ENCODE measurements at regions not wholly inside any gene's neighbourhood (a gene's known extent, or its start where the extent isn't known, plus 50 kb on each side); places are given as distances from the start of the nearest gene placed in this dataset.

DNA sequence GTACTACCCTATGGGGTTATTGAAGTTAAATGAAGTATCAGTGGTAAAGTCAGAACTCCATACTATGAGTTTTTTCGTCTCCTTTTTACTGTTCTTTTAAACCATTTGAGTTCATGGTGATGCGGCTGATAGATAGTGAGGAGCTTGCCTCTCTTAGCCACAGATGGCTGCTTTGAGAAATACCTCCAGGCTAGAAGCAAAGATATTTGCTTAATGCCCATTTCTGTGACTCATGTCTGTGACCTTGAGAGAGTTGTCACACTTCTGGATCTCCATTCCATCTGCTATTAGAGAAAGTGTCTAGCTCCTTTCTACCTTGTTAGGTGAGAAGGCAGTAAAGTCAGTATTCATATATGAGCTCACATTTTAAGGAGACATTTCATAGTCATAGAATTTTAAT lies 89.5 kb upstream of the PLXNA2 start:
- no peaks in the 10 kb centered on the region for H3K27me3 ChIP-seq

DNA sequence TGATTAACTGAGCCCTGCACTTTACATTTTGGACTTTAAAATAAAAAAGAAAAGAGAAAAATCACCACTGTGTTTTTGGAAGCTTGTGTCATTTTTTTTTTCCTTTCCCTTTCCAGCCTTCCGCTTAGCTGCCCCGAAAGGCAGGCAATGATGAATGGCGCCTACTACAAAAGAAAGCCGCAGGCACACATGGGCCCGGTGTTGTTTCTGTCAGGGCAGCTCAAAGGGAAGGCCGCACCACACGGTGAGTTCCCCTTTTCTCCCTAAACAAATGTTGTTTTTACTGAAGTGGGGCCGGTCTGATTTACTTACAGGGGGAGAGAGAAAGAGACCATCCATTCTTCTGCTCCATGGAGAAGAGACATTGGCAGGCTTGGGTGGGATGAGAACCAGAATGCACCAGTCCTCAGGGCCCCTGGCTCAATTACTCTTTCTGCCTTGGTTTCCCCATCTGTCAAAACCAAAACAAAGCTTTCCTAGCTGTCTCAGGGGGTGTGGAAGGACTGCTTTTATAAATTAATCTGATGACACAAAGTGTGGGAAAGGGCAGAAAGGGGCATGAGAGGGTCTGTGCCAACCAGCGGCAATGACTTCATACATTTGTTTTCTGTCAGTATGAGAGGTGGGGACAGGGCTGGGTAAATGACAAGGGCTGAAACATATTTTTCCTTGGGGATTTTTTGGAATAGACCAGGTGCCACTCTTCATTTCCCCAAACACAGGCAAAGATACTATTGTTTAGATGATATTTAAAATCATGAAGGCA lies 91.4 kb upstream of the PLXNA2 start:
- no peaks in the 10 kb centered on the region for H3K4me1 ChIP-seq
- intact Hi-C loops (cut with DNase I) = no loop called here
- H3K4me3 ChIP-seq = no peak overlapping the region
- H3K27me3 ChIP-seq = no peaks in the 10 kb centered on the region
- H3K27ac ChIP-seq = no peak overlapping the region
- DNase-seq (ENCODE audit: extremely low spot score in 2 of 2) = no peak
- no peaks in the 10 kb centered on the region for H3K36me3 ChIP-seq
- TF ChIP-seq POLR2A (IDR thresholded peaks at IDR 0.05) = no peak
- no peak for TF ChIP-seq POLR2AphosphoS5 (IDR thresholded peaks at IDR 0.05; ENCODE audit: insufficient read depth in 1 of 2, low read depth in 1 of 2)
- no peaks in the 10 kb centered on the region for H3K9me3 ChIP-seq

More for the DNA sequence above, 89.5 kb upstream of the PLXNA2 start:
- intact Hi-C loops (cut with DNase I) = no loop called here
- Histone ChIP-seq H3K27ac (no peak overlapping the region), H3K36me3 (no peaks in the 10 kb centered on the region), H3K9me3 (no peaks in the 10 kb centered on the region), H3K4me3 (no peak overlapping the region), H3K4me1 (no peaks in the 10 kb centered on the region)
- DNase-seq (ENCODE audit: extremely low spot score in 2 of 2) = no peak
- TF ChIP-seq POLR2AphosphoS5 (IDR thresholded peaks at IDR 0.05; ENCODE audit: insufficient read depth in 1 of 2, low read depth in 1 of 2) = no peak
- TF ChIP-seq, protein P1, sequence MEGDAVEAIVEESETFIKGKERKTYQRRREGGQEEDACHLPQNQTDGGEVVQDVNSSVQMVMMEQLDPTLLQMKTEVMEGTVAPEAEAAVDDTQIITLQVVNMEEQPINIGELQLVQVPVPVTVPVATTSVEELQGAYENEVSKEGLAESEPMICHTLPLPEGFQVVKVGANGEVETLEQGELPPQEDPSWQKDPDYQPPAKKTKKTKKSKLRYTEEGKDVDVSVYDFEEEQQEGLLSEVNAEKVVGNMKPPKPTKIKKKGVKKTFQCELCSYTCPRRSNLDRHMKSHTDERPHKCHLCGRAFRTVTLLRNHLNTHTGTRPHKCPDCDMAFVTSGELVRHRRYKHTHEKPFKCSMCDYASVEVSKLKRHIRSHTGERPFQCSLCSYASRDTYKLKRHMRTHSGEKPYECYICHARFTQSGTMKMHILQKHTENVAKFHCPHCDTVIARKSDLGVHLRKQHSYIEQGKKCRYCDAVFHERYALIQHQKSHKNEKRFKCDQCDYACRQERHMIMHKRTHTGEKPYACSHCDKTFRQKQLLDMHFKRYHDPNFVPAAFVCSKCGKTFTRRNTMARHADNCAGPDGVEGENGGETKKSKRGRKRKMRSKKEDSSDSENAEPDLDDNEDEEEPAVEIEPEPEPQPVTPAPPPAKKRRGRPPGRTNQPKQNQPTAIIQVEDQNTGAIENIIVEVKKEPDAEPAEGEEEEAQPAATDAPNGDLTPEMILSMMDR (IDR thresholded peaks at IDR 0.05) = no peak
- TF ChIP-seq POLR2A (IDR thresholded peaks at IDR 0.05) = no peak

DNA sequence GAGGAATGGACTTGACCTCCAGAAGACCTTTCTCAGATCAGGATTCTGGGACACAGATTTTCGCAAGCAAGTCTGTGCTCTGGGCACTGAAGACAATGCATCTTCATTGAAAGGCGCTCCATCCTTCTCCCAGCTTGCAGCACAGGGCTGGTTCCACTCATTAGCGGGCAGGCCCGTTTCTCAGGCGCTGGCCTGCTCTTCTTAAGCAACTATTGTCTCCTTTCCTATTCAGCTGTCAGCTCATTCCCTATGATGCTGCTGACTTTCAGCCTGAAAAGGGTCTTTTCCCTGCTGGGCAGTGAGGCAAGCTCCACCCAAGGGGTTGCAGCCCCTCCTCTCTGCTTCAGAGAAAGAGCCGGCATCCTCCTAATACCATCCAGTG lies 91.9 kb upstream of the PLXNA2 start:
- no peak overlapping the region for H3K27ac ChIP-seq
- H3K27me3 ChIP-seq = no peaks in the 10 kb centered on the region
- no peaks in the 10 kb centered on the region for H3K9me3 ChIP-seq
- TF ChIP-seq POLR2A (IDR thresholded peaks at IDR 0.05) (no peak), POLR2AphosphoS5 (IDR thresholded peaks at IDR 0.05; ENCODE audit: insufficient read depth in 1 of 2, low read depth in 1 of 2) (no peak)
- TF ChIP-seq, protein P1 (IDR thresholded peaks at IDR 0.05) = no peak
- intact Hi-C loops (cut with DNase I) = no loop called here
- H3K4me3 ChIP-seq = no peak overlapping the region
- no peaks in the 10 kb centered on the region for H3K4me1 ChIP-seq
- H3K36me3 ChIP-seq = no peaks in the 10 kb centered on the region
- no peak for DNase-seq (ENCODE audit: extremely low spot score in 2 of 2)

DNA sequence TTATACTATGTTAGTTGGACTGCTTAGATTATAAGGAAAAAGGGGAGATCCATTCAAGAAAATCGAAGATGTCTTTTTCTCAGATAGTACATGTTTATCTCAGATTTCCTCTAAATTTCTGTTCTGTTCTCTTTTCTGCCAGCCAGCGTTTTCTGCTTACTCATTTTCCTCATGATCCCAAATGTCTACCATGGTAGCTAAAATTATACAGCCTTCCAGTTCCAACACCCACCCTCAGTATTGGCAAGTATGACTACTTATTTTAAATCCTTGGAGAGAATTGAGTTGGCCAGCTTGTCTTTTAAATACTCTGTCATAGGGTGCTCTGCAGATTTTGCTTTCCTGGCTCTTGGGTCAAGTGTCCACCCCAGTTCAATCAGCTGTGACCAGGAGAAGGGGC lies 95.7 kb upstream of the PLXNA2 start:
- TF ChIP-seq POLR2AphosphoS5 (IDR thresholded peaks at IDR 0.05; ENCODE audit: insufficient read depth in 1 of 2, low read depth in 1 of 2) (no peak), POLR2A (IDR thresholded peaks at IDR 0.05) (no peak)
- TF ChIP-seq, protein P1 (IDR thresholded peaks at IDR 0.05) = no peak
- no peak for DNase-seq (ENCODE audit: extremely low spot score in 2 of 2)
- intact Hi-C loops (cut with DNase I) = no loop called here
- Histone ChIP-seq H3K4me1 (no peaks in the 10 kb centered on the region), H3K27me3 (no peaks in the 10 kb centered on the region), H3K36me3 (no peaks in the 10 kb centered on the region), H3K27ac (no peak overlapping the region), H3K4me3 (no peak overlapping the region), H3K9me3 (no peaks in the 10 kb centered on the region)

DNA sequence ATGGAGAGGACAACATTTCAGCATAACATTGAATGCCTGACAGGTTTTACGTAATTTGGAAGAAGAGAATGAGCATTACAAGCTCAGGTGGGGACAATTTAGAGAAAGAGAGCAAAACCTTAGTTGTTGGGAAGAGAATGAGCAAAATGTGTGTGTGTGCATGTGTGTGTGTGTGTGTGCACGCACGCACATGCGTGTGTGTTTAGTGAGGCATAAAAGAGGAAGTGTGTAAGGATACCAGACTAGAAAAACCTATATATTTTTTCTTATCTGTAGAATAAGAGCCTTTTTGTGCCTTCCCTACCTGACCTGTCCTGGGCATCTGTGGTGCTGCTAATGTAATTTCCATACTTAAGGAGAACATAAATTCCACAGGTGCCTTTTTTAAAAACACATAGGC lies 99.0 kb upstream of the PLXNA2 start:
- Histone ChIP-seq H3K4me1 (no peaks in the 10 kb centered on the region), H3K27ac (no peak overlapping the region), H3K36me3 (no peaks in the 10 kb centered on the region), H3K4me3 (no peak overlapping the region), H3K9me3 (no peaks in the 10 kb centered on the region), H3K27me3 (no peaks in the 10 kb centered on the region)
- intact Hi-C loops (cut with DNase I) = no loop called here
- no peak for DNase-seq (ENCODE audit: extremely low spot score in 2 of 2)
- TF ChIP-seq POLR2A (IDR thresholded peaks at IDR 0.05) = no peak
- TF ChIP-seq, protein P1 (IDR thresholded peaks at IDR 0.05) = no peak
- TF ChIP-seq POLR2AphosphoS5 (IDR thresholded peaks at IDR 0.05; ENCODE audit: insufficient read depth in 1 of 2, low read depth in 1 of 2) = no peak
